ENCODE measurements at regions not wholly inside any gene's neighbourhood (a gene's known extent, or its start where the extent isn't known, plus 50 kb on each side); places are given as distances from the start of the nearest gene placed in this dataset.

- Histone ChIP-seq H3K36me3 (ENCODE audit: insufficient read depth, low read length) (no peaks in the 10 kb centered on the region), H3K4me1 (ENCODE audit: insufficient read depth, low read length) (no peaks in the 10 kb centered on the region), H3K27me3 (ENCODE audit: control insufficient read depth in 1 of 2, insufficient read depth in 2 of 2, low read length in 2 of 2) (no peaks in the 10 kb centered on the region), H3K27ac (ENCODE audit: low read depth in 1 of 2, low read length in 2 of 2) (no peak overlapping the region), H3K4me3 (ENCODE audit: low read length) (no peak overlapping the region), H3K9me3 (ENCODE audit: control insufficient read depth in 1 of 2, insufficient read depth in 1 of 2, low read length in 2 of 2) (no peaks in the 10 kb centered on the region)
- no peaks in the 10 kb centered on the region for H3K36me3 Mint-ChIP-seq (ENCODE audit: low read depth)
- POLR2A ChIA-PET, result no interaction called here
- no peaks in the 10 kb centered on the region for H3K27me3 Mint-ChIP-seq
- CTCF ChIA-PET, result interaction anchor here (1.2 kb wide), 1 partner anchor 8 kb away, joined by 5 read pairs; no protein-coding TSS in a partner anchor
- intact Hi-C loops (cut with DNase I, micrococcal nuclease), result no loop called here
- no peak overlapping the region for H3K4me3 Mint-ChIP-seq
- DNase-seq, result no peak
- H3K4me1 Mint-ChIP-seq (ENCODE audit: low read depth), result no peaks in the 10 kb centered on the region
- ATAC-seq (ENCODE audit: poor library complexity), result no peak
- no peak overlapping the region for H3K27ac Mint-ChIP-seq
- no peak for TF ChIP-seq CTCF (IDR thresholded peaks at IDR 0.05)
- H3K9me3 Mint-ChIP-seq, result no peaks in the 10 kb centered on the region
Measured at GRCh38 chr11:11045156-11045930, 187.5 kb upstream of the ZBED5 start.

- TF ChIP-seq CTCF (IDR thresholded peaks at IDR 0.05), result no peak
- Histone ChIP-seq H3K27me3 (ENCODE audit: control insufficient read depth in 1 of 2, insufficient read depth in 2 of 2, low read length in 2 of 2) (no peaks in the 10 kb centered on the region), H3K4me3 (ENCODE audit: low read length) (no peak overlapping the region), H3K4me1 (ENCODE audit: insufficient read depth, low read length) (no peaks in the 10 kb centered on the region), H3K9me3 (ENCODE audit: control insufficient read depth in 1 of 2, insufficient read depth in 1 of 2, low read length in 2 of 2) (no peaks in the 10 kb centered on the region), H3K36me3 (ENCODE audit: insufficient read depth, low read length) (no peaks in the 10 kb centered on the region), H3K27ac (ENCODE audit: low read depth in 1 of 2, low read length in 2 of 2) (no peak overlapping the region)
- Mint-ChIP-seq H3K9me3 (no peaks in the 10 kb centered on the region), H3K36me3 (ENCODE audit: low read depth) (no peaks in the 10 kb centered on the region), H3K4me3 (no peak overlapping the region), H3K27ac (no peak overlapping the region), H3K27me3 (no peaks in the 10 kb centered on the region), H3K4me1 (ENCODE audit: low read depth) (no peaks in the 10 kb centered on the region)
- intact Hi-C loops (cut with DNase I, micrococcal nuclease), result no loop called here
- DNase-seq, result no peak
- POLR2A ChIA-PET, result no interaction called here
- ATAC-seq (ENCODE audit: poor library complexity), result no peak
- CTCF ChIA-PET, result no interaction called here
Measured at GRCh38 chr11:11044137-11044855, 186.4 kb upstream of the ZBED5 start.

- Mint-ChIP-seq H3K9me3 (no peaks in the 10 kb centered on the region), H3K27ac (no peak overlapping the region), H3K4me3 (no peak overlapping the region), H3K27me3 (no peaks in the 10 kb centered on the region), H3K36me3 (ENCODE audit: low read depth) (no peaks in the 10 kb centered on the region), H3K4me1 (ENCODE audit: low read depth) (no peaks in the 10 kb centered on the region)
- Histone ChIP-seq H3K4me1 (ENCODE audit: insufficient read depth, low read length) (no peaks in the 10 kb centered on the region), H3K9me3 (ENCODE audit: control insufficient read depth in 1 of 2, insufficient read depth in 1 of 2, low read length in 2 of 2) (no peaks in the 10 kb centered on the region), H3K4me3 (ENCODE audit: low read length) (no peak overlapping the region), H3K27me3 (ENCODE audit: control insufficient read depth in 1 of 2, insufficient read depth in 2 of 2, low read length in 2 of 2) (no peaks in the 10 kb centered on the region), H3K27ac (ENCODE audit: low read depth in 1 of 2, low read length in 2 of 2) (no peak overlapping the region), H3K36me3 (ENCODE audit: insufficient read depth, low read length) (no peaks in the 10 kb centered on the region)
- DNase-seq (no peak), ATAC-seq (ENCODE audit: poor library complexity) (no peak)
- intact Hi-C loops (cut with DNase I, micrococcal nuclease), result no loop called here
- CTCF ChIA-PET, result interaction anchor here (1.5 kb wide), 1 partner anchor 159 kb away, joined by 3 read pairs; no protein-coding TSS in a partner anchor
- no peak for TF ChIP-seq CTCF (IDR thresholded peaks at IDR 0.05)
- POLR2A ChIA-PET, result no interaction called here
Measured at GRCh38 chr11:11043721-11044120, 185.9 kb upstream of the ZBED5 start.
